Mammary epithelial cell (primary cell): ENCODE measurements at regions not wholly inside any gene's neighbourhood (a gene's known extent, or its start where the extent isn't known, plus 50 kb on each side); places are given as distances from the start of the nearest gene placed in this dataset.

Experiments used
- EZH2 ChIP-seq: IDR thresholded peaks from 2 replicates; pipeline ENCODE4 v1.6.1; 2012; ENCODE audit warnings: low read length, inconsistent platforms, borderline replicate concordance
- TF ChIP-seq, protein P1 (sequence below), 2 donors: IDR thresholded peaks in 1 of 2; conservative IDR thresholded peaks in 1 of 2; 2 replicates each; pipeline ENCODE4 v1.5.1; 2011 to 2012; ENCODE audit warnings: inconsistent platforms in 2 of 2, low read length in 2 of 2, mild to moderate bottlenecking in 2 of 2, control low read depth in 1 of 2, low read depth in 1 of 2; ENCODE audit not compliant: insufficient read depth in 1 of 2; ENCODE audit errors: extremely low read depth in 1 of 2

- TF ChIP-seq, protein P1, sequence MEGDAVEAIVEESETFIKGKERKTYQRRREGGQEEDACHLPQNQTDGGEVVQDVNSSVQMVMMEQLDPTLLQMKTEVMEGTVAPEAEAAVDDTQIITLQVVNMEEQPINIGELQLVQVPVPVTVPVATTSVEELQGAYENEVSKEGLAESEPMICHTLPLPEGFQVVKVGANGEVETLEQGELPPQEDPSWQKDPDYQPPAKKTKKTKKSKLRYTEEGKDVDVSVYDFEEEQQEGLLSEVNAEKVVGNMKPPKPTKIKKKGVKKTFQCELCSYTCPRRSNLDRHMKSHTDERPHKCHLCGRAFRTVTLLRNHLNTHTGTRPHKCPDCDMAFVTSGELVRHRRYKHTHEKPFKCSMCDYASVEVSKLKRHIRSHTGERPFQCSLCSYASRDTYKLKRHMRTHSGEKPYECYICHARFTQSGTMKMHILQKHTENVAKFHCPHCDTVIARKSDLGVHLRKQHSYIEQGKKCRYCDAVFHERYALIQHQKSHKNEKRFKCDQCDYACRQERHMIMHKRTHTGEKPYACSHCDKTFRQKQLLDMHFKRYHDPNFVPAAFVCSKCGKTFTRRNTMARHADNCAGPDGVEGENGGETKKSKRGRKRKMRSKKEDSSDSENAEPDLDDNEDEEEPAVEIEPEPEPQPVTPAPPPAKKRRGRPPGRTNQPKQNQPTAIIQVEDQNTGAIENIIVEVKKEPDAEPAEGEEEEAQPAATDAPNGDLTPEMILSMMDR (conservative IDR thresholded peaks at IDR 0.05 in 1 of 2, IDR thresholded peaks at IDR 0.05 in 1 of 2; ENCODE audit: extremely low read depth in 1 of 2, insufficient read depth in 1 of 2, low read depth in 1 of 2, low read length in 2 of 2), result no peak
- no peak for TF ChIP-seq EZH2
These were observed 852.6 kb downstream of the TBC1D22A start for GRCh38 chr22:47615051-47615450.
